ENCODE measurements at regions not wholly inside any gene's neighbourhood (a gene's known extent, or its start where the extent isn't known, plus 50 kb on each side); places are given as distances from the start of the nearest gene placed in this dataset.
"Not testable (repeated sequence)": the region's sequence is repeated elsewhere in the genome, so short reads cannot be mapped to it uniquely, and the experiment has no call there.

GRCh38 chr17:83204230-83204725 is 124.9 kb downstream of the METRNL start:
- no peak for DNase-seq

DNA sequence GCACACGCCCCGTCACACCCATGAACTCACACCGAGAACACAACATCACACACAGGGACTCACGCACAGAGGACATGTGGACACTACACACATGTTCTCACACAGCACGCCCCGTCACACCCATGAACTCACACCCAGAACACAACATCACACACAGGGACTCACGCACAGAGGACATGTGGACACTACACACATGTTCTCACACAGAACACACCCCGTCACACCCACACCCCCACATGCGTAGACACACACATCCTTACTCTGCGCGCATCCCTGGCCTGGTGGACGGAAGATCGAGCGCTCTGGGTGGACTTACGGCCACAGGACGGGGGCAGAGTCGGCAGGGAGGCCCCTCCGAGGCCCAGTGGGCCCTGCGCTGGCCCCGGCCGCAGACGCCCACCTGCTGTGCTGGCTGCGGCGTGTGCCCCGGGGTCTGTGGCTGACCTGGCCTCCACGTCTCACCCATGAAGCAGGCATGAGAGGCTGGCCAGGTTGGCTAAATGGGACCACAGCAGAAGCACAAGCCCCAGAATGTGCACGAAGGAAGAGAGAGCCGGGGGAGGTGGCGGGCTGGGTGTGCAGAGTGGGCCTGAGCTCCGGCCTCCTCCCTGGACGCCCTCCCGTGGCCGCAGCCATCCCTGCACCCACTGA is 125.5 kb downstream of the METRNL start:
- not testable (repeated sequence) for DNase-seq

- DNase-seq, result not testable (repeated sequence)
Measured at GRCh38 chr17:83205387-83206035, 126.1 kb downstream of the METRNL start.

GRCh38 chr17:83206036-83206394 is 126.6 kb downstream of the METRNL start:
- DNase-seq, result not testable (repeated sequence)

- DNase-seq, result not testable (repeated sequence)
Measured at GRCh38 chr17:83206819-83207588, 127.6 kb downstream of the METRNL start.

DNA sequence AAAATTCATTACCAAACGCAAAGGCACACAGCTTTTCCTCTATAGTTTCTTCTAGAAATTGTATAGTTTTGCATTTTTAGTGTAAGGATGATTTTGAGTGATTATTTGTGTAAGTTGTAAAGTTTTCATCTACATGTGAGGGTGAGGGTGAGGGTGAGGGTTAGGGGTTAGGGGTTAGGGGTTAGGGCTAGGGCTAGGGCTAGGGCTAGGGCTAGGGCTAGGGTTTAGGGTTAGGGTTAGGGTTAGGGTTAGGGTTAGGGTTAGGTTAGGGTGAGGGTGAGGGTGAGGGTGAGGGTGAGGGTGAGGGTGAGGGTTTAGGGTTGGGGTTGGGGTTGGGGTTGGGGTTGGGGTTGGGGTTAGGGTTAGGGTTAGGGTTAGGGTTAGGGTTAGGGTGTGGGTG is 167.6 kb downstream of the METRNL start:
- DNase-seq, result not testable (repeated sequence)

Data from left kidney (tissue), 1 donor.